Renal pelvis (tissue), 1 donor: ENCODE measurements at regions not wholly inside any gene's neighbourhood (a gene's known extent, or its start where the extent isn't known, plus 50 kb on each side); places are given as distances from the start of the nearest gene placed in this dataset.
"Not testable (repeated sequence)": the region's sequence is repeated elsewhere in the genome, so short reads cannot be mapped to it uniquely, and the experiment has no call there.

ENCODE experiments used
- DNase-seq: peaks from one replicate; pipeline ENCODE4 v3.0.0-alpha.2; 2013

DNA sequence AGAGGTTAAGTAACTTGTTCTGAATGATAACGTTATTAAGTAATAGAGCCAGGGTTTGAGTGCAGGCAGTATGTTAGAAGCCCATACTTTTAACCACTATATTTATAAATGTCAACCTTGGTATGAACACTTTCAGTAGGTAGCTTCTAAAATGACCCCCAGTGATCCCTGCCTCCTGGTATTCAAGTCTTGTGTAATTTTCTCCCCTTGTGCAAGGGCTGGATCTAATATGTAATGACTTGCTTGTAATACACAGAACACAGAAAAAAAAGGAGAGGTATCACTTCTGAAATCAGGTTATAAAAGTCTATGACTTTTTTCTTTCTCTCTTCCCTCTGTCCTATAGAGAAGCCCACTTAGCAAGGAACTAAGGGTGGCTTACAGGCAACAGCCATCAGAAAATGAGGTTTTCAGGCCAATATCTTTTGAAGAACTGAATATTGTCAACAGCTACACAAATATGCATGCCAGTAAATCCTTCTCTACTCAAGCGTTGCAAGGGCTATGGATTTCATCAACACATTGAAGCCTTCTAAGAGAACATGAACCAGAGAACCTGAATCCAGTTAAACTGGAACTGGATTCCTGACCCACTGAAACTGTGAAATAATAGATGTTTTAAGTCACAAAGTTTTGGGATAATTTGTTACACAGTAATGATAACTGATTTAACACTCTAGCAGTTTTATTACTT is 712.3 kb downstream of the METTL15 start:
- DNase-seq = no peak

DNA sequence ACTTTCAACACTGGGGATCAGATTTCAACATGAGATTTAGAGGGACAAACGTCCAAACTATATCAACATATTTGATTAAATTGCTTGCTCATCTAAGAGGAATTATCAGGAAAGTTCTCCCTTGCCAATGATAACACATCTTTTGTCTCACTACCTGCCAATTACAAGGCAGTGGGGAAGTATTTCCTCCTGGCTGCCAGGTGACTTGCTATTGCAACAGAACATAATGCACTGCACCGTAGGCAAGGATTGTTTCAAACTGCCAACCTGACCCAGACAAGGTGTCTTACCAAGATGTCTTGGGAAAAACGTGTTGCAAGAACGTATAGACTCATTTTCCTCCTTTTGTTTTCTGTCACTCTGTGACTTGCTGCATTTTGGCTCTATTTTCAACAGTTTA is 711.6 kb downstream of the METTL15 start:
- no peak for DNase-seq

DNA sequence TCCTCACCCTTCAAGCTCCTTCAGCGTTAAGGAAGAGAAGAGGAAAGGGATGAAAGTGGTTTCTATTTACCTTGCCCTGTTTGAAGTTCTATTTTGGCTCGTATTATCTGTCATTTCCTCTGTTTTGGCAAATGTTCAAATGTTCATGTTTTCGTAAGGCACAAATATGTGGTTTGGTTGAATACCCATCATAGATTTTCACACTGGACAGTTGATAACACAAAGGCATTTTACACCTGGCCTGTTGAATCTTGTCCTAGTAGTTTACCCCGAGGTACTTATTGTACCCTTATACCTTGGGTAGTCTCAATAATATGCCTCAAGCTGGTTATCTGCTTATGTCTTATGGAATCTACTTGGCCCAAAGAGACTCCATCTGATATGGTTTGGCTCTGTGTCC is 706.9 kb downstream of the METTL15 start:
- DNase-seq = no peak

DNA sequence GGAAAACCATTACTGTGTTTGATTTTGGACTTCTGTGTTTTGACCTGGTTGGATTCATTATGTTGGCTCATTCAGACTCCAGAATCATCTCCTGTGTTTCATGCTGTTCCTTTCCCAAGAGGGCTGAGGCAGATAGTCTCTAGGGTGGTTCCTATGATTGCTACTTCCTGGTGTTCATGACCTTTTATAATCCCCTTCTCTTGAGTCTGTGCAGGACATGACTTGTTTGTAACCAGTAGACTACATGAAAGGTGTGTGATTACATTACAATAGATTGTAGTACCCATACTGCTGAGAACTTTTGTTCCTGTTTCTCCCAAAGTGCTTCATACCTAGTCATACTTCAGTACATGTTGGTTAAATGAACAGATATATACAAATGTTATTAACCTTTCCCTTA is 700.6 kb downstream of the METTL15 start:
- no peak for DNase-seq

DNA sequence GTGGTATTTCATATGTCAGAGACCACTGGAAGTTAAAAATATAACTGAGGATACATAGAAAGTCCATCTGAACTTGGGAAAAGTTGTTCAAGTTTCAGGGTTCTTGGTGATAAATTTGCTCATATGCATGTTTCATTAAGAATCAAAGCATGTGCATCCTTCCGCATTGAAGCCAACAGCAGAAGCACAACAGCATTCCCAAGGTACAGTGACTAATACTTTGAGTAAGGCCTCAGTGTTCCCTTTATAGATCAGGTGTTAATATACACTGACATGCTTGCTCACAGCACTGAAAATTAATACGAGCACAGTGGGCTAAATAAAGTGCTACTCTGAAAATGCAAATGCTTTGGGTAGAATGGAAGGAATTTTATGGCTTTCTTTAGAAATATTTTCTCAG is 691.1 kb downstream of the METTL15 start:
- DNase-seq = no peak

DNA sequence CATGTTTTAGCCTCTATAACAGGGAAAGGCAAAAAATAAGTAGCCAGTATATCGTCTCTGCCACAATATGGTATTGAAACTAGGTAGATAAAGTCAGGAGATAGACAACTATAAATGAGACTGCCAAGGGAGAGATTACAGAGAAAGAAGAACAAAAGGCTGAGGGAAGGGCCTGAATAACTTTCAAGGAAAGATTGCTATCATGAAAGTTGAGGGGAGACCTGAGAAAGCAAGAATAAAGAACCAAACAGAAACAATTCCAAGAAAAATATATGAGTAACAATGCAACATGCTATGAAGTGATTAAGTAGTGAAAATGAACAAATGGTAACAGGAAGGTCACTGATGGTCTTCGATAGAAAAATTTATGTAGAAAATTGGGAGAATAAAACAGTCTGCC is 690.1 kb downstream of the METTL15 start:
- no peak for DNase-seq

DNA sequence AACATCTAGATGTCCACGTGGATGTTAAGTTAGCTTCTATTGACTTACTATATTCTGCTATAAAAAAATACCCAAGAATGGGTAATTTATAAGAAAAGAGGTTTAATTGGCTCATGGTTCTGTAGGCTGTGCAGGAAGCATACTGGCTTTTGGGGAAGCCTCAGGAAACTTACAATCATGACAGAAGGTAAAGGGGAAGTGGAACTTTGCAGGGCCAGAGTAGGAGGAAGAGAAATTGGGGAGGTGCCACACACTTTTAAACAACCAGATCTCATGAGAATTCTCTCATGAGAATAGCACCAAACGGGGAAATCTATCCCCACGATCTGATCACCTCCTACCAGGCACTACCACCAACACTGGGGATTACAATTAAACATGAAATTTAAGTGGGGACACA is 689.3 kb downstream of the METTL15 start:
- DNase-seq = no peak

DNA sequence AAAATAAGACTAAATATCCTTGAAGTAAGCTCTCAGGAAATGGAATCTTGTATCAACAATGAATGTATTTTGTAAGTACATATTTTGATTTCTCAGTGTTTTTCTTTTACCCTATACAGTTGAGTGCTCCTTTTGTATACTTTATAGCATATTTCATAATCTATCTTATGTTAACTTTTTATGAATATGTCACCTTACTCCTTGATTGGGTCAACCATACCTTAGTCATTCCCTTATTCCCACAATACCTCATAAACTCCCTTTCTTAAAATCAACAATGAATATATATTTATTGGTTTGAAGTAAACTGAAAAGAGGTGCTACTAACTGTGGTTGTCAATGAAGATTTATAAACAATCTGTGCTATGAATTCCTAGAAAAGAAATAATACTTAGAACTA is 686.2 kb downstream of the METTL15 start:
- DNase-seq = no peak

DNA sequence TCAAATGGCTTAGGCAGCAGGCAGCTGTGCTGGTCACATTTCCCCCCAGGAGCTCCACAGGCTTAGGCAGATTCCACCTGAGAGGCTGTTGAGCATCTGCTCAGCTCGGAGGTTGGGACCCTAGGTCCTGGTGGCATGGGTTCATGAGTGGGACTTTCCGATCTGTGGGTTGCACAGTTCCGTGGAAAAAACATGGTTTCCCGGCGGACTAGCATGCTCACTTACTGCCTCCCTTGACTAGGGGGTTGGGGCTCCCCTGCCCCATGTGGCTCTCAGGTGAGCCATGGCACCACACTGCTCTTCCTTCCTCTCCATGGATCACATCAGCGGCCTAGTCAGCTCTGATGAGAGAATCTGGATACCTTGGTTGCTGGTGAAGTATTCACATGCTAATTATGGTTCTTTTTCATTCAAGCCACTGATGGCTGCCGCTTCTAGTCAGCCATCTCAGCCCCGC is 685.1 kb downstream of the METTL15 start:
- no peak for DNase-seq

DNA sequence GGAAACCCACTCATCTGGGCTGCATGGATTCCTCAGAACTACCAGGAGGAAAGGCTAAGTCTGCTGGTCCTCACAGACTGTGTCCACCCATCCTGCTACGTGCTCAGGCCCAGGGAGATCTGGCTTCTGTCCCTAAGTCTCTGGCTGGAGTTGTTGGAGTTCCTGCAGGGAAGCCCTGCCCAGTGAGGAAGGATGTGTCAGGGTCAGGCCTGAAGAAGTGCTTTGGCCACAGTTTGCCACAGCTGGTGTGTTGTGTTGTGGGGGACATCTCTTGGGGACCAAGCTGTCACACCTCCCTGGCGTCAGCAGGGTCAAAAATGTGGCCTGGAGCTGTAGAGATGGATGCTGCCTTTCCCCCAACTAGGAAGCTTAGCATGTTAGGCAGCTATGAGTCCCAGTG is 684.7 kb downstream of the METTL15 start:
- no peak for DNase-seq

DNA sequence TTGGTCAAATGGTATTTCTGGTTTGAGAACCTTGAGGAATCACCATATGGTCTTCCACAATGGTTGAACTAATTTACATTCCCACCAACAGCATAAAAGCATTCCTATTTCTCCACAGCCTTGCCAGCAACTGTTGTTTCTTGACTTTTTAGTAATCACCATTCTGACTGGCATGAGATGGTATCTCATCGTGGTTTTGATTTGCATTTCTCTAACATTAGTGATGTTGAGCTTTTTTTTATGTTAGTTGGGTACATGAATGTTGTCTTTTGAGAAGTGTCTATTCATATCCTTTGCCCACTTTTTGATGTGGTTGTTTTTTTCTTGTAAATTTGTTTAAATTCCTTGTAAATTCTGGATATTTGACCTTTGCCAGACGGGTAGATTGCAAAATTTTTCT is 679.7 kb downstream of the METTL15 start:
- not testable (repeated sequence) for DNase-seq

DNA sequence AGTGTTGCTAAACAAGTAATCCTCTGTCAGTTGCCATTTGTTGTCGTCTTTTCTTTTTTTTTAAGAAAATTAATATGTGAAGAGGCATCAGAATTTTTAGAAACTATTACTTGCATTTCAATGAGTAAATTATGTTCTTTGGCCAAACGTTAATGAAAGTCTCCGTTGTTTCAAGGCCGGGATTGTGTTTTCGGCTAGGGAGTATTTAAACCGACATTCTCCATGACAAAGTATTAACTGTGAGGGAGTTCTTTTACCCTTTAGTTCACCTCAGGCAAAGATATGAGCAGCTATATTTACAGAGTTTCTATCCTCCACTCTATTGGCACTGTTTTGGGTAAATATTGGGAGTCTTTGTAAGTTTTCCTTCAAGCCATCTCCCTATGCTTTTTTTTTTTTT is 668.9 kb downstream of the METTL15 start:
- no peak for DNase-seq

DNA sequence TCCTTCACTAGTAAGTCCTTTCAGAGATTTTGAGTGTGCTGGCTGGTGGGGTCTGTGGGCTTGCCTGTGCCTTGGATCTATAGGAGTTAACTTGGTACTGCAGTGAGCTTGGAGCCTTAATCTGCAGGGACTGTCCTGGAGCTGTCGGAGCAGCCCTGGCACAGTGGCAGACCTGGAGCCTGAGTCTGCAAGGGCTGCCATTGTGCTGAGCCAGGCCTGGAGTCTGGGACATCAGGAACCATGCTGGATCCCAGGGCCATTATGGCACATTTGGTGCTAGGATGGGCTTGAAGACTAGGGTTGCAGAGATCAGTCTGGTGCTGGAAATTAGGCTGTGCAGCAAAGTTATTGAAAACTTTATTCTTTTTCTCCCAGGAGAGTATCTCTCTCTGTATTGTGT is 665.4 kb downstream of the METTL15 start:
- no peak for DNase-seq

DNA sequence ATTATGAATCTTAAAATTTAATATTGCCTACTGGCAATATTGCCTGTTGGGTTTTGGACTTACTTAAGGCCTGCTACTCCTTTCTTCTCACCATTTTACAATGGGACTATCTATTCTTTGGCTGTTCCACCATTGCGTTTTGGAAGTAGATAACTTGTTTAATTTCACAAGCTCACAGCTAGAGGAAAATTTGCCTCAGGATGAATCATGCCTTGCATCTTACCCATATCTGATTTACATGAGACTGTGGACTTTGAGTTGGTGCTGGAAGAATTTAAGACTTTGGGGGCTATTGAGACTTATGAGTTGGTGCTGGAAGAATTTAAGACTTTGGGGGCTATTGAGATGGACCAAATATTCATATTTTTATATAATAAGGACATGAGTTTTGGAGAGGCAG is 662.6 kb downstream of the METTL15 start:
- DNase-seq = no peak

DNA sequence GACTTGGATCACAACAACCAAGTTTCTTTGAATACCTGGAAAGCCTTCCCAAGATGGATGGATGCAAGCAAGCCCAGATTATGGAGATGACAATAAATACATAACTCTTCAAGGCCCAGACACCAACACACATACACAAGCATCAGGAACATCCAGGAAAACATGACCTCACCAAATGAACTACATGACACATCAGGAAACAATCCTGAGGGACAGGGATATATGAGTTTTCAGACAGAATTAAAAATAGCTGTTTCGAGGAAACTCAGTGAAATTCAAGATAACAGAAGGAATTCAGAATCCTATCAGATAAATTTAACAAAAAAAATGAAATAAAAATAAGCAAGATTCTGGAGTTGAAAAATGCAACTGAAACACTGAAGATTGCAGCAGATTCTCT is 659.4 kb downstream of the METTL15 start:
- DNase-seq = no peak

DNA sequence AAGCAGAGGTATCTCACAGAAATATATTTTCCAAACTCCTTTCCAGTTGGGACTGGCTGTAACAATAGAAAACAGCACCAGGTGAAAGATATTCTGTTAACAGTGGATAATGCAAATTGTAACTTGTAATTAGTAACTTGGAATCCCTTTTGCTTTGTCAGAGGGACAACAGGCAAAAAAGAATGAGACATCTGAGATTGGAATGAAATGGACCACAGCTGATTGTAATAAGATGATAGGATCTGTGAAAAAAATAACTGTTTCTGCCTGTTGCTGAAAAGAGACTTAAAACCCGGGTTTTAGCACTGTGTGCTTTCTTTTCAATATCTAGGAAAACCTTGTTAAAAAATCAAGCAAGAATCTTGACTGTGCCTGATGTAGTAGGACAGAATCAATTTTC is 655.7 kb downstream of the METTL15 start:
- no peak for DNase-seq

DNA sequence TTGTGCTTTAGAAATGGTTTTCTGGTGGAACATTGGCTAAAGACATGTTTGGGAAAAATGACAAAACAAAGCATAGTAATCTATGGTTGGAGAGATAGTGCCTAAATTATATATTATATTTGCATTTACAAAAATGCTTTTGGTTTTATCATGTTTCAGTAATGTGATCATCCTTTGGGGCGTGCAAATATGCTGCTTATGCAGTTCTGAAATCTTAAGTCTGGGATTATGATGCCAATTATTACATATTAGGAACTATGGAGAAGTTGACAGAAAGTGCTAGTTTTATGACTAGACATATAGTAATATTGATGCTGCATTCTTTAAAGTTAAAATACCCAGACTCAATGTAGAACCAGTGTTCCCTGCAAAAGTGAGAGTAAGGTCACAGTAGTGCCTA is 655.0 kb downstream of the METTL15 start:
- DNase-seq = no peak

DNA sequence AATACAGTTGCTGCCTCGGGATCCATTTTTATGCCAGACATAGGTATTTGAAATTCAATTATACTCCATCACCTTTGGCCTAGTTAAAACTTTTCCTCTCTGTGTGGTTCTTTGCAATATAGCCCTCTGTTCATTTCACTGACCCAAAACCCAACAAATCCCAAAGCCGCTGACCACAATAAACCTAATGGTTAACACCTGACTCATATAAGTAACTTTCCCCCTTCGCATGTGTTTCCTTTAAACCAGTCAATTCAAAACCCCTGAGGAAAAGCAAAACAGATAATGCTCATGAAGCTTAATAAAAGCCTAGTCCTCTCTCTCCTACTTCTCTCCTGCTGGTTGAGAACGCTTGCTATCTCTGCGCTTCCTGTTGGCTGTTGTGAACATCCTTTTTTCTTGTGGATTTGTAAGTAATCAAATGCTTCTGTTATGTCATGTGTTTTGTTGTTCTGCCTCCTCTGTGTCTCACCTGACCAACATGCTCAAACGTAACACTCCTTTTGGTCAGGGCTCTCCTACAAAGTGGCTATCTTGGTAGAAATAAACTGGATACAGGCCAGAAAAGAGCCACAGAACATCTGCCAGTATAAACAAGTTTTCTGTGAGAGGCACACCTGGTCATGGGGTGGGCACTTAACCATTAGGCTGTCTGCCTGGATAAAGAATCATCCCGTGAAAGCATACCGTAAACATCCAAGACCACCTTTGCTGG is 652.6 kb downstream of the METTL15 start:
- DNase-seq = no peak

DNA sequence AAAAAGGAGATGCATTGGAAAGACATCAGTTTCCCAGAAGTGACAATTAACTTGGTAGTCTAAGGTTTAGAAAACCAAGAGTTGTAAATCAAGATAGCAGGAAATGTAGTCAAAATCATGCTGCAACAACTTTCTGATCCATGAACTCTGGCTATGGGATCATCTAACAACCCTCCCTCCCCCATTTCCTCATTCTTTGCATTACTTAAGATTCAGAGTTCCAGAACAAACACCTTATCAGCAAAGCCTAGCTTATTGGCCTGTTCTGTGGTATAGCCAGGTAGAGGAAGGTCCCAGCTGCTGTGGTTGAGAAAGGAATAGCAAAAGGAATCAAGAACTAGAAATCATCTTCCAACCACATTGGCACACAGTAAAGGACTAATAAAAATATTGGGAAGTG is 651.1 kb downstream of the METTL15 start:
- DNase-seq = no peak

DNA sequence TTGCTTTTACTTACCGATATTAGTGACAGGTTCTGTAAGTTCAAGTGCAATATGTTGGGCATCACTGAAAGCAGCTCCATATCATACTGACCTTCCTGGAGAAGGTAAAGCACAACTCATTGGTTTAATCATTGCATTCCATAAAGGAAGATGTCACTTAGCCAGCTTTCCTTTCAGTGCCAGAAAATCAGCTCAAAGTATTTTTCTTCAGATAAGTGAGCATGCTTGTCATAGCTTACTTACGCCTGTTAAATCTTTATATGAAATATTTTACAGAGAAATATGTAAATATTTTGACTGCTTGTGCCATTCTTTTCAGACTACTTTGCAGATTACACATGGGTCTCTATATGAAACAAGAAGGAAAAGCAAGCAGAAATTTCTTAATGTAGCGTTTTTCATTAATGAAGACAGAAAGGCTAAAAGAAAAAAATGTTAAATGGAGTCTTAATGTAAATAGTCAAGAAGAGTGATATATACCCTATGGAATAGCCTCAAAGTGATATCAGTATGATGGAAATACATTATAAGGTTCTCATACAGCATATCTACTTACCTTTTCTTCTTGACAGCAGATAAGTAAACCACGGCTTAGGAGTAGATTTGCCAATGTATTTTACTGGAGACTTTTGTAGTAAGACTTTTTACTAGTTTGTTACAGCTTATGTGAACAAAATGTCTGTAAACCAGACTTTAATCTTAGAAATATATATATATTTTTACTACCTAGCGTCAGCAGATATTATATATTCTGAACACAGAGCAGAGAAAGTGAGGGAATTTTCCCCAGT is 649.7 kb downstream of the METTL15 start:
- DNase-seq = no peak

DNA sequence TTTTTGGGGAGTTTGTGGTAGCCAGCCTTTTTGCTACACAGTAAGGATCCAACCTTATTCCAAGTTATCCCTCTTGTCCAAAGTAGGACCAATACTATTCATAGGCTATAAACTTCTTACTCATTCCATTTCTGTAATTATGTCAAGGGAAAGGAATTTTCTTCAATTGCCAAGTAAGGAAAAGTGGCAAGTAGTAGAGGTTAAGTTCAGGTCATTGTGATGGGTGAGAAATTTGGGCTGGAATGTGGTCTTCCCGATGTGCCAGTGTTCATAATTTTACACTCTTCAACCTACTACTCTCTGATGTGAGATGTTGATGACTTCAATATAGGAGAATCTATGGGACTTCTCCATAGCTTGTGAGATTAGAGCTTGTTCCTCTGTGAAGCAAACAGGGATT is 648.8 kb downstream of the METTL15 start:
- DNase-seq = no peak

DNA sequence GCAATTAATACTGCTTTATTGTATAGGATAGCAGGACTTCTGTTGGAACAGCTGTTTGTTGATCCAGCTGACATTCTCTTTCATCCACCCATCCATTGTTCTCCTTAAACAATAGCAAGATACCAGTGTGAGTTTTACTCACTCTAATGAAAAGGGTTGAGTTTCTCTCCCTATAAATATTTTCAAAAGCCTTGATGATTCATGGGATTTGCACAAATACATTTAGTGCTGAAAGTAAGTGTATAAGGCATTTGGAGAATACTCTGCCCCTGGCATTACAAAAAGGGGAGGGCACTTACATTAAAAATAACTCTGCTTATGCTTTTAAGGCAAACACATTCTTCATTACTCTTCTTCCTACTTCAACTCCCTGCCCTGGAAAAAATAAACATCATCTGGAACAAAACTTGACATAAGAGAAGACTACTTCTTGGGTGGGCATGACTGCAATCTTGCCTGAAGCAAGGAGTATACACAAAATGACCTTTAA is 634.9 kb downstream of the METTL15 start:
- DNase-seq = no peak
